Inflammatory macrophage treated with lipopolysaccharide for 1 hour (primary cell): ENCODE measurements at regions not wholly inside any gene's neighbourhood (a gene's known extent, or its start where the extent isn't known, plus 50 kb on each side); places are given as distances from the start of the nearest gene placed in this dataset.
"Not testable (repeated sequence)": the region's sequence is repeated elsewhere in the genome, so short reads cannot be mapped to it uniquely, and the experiment has no call there.

ENCODE experiments used
- DNase-seq, 2 donors: peaks; one replicate each; pipeline ENCODE4 v3.0.0-alpha.2; 2020 to 2022

DNA sequence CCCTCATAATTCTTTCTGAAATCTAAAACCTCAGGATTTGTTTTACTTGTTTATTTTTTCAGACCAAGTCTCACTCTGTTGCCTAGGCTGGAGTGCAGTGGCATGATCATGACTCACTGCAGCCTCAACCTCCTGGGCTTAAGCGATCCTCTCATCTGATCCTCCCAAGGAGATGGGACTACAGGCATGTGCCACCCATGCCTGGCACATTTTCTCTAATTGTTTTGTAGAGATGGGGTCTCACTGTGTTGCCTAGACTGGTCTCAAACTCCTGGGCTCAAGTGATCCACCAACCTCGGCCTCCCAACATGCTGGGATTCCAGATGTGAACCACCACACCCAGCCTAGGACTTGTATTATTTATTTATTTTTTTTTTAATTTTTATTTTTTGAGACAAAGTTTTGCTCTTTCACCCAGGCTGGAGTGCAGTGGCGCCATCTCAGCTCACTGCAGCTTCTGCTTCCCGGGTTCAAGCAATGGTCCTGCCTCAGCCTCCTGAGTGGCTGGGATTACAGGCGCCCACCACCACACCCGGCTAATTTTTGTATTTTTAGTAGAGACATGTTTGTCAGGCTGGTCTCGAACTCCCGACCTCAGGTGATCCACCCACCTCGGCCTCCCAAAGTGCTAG is 281.9 kb downstream of the GOLGA6L6 start:
- not testable (repeated sequence) for DNase-seq

DNA sequence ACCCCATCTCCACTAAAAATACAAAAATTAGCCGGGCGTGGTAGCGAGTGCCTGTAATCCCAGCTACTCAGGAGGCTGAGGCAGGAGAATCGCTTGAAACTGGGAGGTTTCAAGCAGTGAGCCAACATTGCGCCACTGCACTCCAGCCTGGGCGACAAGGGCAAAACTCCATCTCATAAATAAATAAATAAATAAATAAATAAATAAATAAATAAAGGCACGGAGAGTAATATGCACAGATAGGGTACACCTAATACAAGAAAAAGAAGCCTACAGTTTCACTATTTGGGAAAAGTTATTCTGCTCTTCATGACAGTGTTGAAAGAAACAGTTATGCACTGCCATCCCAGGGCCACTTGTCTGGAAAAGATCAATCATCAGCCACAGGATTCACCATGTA is 285.2 kb downstream of the GOLGA6L6 start:
- not testable (repeated sequence) for DNase-seq

DNA sequence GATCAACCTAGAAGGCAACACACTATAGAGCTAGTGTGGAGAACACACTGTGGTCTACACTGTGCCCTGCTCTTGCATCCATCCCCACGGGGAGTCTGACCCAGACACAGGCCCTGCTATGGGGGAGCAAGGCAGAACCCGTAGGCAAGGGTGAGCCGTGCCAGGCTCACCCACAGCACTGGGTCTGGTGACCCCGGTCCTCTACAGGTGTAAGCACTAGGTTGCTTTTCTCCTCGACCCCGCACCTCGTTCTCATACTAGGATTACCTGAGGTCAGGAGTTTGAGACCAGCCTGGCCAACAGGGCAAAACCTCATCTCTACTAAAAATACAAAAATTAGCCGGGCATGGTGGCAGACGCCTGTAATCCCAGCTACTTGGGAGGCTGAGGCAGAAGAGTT is 286.0 kb downstream of the GOLGA6L6 start:
- DNase-seq: not testable (repeated sequence)

DNA sequence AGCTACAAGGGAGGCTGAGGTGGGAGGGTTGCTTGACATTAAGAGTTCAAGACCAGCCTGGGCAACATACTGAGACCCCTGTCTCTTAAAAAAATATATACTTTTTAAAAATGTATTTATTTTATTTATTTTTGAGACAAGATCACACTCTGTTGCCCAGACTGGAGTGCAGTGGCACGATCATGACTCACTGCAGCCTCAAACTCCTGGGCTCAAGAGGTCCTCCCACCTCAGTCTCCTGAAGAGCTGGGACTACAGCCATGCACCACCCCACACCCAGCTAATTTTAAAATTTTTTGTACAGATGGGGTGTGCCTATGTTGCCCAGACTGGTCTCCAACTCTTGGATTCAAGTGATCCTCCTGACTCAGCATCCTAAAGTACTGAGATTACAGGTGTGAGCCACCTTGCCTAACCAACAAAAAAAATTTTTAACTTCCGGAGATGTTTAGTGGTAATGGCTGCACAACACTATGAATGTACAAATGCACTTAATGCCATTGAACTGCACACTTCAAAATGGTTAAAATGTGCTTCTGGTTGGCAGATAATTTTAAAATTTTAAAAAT is 288.5 kb downstream of the GOLGA6L6 start:
- not testable (repeated sequence) for DNase-seq

DNA sequence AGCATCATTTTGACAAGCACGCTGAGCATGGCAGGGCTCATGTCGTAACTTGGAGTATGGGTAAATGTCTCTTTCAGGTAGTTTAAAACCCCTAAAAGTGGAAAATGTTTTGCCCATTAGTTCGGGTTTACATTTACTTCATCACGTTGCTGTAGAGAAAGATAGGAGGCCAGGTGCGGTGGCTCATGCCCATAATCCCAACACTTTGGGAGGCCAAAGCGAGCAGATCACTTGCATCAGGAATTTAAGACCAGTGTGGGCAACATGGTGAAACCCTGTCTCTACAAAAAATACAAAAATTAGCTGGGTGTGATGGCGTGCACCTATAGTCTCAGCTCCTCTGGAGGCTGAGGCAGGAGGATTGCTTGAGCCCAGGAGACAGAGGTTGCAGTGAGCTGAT is 289.6 kb downstream of the GOLGA6L6 start:
- not testable (repeated sequence) for DNase-seq

DNA sequence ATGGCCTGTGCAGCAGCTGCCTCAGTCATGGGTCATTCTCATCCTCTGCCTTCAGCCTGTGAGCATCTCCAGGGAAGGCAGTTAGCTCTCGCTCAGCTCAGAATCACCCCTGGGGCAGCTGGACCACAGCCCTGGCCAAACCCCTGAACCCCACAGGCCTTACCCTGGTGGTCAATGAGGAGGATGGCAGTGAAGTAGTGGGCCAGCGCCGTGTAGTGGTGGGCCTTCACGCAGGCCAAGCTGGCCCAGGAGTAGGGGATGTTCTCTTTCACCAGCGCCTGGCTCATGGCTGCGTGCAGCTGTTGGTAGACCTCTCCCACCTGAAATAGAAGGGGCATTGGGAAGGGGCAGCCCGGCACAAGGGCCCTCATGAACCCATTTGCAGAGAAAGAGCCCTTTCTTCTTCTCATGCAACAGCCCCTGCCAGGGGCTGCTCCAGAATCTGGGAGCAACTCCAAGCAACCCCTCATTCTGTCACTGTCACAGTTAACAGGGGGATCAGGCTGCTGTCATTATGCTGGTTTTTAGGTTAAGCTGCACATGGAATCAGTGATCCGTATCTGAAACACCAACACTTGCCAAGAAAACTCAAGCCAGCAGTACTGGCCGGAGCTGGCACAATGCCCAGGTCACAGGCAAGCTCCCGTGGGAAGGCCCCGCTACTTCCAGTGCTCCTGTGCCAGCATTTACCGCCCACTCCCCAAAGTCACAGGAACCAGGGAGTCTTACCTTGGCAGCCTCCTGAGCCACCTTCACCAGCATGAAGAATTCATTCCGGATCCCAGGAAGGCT is 290.2 kb downstream of the GOLGA6L6 start:
- not testable (repeated sequence) for DNase-seq

DNA sequence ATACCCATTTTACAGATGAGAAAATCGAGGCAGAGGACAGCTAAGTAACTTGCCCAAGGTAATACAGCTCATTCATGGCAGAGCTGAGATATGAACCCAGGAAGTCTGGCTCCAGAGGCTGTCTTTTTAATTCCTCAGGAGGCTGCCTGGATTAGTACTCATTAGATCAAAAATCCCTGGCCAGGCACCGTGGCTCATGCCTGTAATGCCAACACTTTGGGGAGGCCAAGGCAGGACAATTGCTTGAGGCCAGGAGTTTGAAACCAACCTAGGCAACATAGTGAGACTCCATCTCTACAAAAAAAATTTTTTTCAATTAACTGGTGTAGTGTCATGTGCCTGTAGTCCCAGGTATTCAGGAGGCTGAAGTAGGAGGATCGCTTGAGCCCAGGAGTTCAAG is 291.4 kb downstream of the GOLGA6L6 start:
- not testable (repeated sequence) for DNase-seq

DNA sequence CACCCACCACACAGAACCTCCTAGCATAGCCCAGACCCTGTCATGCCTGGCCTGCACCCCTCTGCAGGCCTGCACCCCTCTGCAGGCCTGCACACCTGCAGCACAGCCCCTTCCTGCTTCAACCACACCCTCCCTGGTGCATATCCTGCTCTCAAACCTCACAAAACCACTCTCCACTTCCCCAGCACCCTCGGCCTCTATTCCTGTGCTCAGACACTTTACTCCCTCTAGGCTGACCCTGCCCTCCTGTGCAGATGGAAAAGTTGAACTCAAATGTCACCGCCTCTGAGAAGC is 292.0 kb downstream of the GOLGA6L6 start:
- not testable (repeated sequence) for DNase-seq

DNA sequence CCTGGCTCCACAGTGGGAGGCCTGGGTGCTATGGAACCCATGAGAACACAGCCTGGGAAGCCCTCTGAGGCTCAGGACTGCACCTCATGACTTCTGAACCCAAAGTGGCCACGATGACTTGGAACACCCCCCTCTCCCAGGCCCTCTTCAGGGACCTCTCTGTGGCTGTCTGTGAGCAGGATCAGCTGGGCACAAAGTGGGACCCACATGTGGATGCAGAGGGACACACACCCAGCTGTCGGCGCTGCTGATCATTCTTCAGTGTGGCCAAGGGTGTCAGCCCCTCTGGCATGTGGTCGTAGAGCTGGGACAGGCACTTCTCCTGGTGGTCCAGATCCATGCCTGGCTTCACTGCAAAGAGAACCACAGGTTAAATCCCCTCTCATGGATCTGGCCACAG is 293.2 kb downstream of the GOLGA6L6 start:
- not testable (repeated sequence) for DNase-seq

DNA sequence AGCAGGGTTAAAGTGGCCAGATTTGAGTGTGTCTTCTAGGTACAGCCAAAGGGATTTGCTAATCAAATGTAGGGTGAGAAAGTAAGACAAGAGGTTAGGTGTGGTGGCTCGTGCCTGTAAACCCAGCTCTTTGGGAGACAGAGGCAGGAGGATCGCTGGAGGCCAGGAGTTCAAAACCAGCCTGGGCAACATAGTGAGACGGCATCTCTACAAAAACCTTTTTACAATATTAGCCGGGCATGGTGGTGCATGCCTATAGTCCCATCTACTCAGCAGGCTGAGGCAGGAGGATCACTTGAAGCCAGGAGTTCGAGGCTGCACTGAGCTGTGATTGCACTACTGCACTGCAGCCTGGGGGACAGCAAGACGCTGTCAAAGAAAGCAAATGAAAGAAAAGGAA is 294.5 kb downstream of the GOLGA6L6 start:
- not testable (repeated sequence) for DNase-seq

DNA sequence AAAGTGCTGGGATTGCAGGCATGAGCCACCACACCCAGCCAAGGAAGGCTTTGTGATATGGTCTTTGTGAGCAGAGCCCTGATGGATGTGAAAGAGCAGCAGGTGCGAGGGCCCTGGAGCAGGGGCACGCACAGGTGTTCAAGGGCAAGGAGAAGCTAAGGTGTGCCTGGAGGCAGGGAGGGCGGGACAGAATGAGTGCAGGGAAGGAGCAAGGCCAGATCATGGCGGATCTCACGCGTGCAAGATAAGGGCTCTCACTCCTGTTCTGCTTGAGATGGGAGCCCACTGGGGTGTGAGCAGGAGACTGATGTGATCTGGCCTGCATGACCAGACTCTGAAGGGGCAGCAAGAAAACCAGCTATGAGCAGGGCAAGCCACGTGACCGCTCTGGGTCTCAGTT is 295.0 kb downstream of the GOLGA6L6 start:
- not testable (repeated sequence) for DNase-seq

DNA sequence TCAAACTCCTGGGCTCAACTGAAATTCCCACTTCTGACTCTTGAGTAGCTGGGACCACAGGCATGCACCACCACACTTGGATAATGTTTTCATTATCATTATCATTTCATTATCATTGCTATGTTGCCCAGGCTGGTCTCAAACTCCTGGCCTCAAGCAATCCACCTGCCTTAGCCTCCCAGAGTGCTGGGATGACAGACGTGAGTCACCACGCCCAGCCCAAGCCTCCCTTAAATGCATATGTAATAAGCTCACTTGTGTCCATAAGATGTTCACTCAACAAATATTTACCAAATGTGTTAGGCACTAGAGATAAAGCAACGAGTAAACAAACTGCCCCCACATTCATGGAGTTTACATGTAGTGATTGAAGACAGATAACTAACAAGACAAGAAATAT is 295.7 kb downstream of the GOLGA6L6 start:
- not testable (repeated sequence) for DNase-seq

DNA sequence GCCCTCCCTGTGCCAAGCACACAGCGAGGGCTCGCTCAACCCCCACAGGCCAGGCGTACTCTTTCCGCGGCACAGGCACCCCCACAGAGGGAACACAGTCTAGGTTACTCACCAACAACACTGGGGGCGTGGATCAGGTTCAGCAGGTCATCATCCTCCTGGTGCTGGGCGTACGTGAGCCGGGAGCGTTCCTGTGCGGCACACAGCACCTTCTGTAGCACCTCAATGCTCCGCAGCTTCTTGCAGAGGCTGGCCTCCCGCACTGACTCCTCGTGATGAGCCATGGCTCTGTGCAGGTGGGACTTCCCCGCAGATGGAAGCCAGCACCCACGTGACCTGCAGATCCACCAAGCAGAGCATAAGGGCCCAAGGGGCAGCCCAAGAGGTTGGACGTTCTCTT is 296.8 kb downstream of the GOLGA6L6 start:
- not testable (repeated sequence) for DNase-seq

DNA sequence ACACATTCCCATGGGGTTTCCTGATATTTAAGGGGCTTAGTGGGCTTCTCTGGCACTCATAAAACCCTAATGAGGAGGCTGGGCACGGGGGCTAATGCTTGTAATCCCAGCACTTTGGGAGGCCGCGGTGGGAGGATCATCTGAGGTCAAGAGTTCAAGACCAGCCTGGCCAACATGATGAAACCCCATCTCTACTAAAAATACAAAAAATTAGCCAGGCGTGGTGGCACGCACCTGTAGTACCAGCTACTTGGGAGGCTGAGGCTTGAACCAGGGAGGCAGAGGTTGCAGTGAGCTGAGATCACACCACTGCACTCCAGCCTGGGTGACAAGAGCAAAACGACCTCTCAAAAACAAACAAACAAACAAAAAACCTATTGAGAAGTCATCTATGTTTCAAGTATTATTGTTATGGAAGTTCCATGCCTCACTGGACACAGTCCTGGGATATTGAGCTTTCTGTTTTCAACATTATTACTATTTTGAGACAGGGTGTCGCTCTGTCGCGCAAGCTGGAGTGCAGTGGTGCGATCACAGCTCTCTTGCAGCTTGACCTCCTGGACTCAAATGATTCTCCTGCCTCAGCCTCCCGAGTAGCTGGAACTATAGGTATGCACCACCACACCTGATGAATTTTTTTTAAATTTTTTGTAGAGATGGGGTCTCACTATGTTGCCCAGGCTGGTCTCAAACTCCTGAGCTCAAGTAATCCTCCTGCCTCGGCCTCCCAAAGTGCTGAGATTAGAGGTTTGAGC is 297.9 kb downstream of the GOLGA6L6 start:
- not testable (repeated sequence) for DNase-seq

DNA sequence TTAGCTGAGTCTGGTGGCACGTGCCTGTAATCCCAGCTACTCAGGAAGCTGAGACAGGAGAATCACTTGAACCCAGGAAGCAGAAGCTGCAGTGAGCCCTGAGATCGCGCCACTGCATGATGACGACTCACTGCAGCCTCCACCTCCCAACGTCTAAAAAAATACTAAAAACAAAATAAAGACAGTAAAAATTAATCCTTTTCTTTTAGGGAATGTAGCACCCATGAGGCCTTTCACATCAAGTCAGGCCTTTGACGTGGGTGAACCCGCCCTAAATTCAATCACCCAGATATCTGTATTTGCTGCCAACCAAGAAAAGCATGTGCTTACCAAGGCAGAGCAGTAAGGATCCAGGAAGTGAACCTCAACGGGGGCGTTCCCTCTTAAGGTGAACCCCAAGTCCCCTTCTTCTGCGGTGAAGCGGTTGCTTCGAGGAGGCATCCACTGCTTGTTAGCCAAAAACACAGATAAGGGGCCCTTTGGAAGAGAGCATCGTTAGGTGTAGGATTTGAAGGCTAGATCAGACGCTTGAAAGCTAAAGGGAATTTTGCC is 301.2 kb downstream of the GOLGA6L6 start:
- DNase-seq: not testable (repeated sequence)

DNA sequence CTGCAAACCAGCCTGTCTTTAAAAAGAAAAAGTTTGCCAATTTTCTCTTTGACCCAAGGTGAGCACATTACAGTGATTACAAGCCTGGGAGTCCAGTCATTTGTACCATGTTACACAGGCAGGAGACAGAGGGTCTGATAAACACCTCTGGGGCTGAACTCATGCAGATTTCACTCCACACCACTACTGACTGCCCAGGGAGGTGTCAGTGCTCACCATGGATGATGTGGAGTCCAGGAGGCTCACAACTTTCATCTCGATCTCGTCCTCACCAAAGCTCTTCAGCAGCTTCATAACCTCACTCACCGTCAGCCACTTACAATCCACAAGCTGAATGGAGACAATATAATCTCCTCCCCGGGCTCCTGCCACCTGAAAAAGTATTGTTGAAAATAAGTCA is 302.4 kb downstream of the GOLGA6L6 start:
- not testable (repeated sequence) for DNase-seq

DNA sequence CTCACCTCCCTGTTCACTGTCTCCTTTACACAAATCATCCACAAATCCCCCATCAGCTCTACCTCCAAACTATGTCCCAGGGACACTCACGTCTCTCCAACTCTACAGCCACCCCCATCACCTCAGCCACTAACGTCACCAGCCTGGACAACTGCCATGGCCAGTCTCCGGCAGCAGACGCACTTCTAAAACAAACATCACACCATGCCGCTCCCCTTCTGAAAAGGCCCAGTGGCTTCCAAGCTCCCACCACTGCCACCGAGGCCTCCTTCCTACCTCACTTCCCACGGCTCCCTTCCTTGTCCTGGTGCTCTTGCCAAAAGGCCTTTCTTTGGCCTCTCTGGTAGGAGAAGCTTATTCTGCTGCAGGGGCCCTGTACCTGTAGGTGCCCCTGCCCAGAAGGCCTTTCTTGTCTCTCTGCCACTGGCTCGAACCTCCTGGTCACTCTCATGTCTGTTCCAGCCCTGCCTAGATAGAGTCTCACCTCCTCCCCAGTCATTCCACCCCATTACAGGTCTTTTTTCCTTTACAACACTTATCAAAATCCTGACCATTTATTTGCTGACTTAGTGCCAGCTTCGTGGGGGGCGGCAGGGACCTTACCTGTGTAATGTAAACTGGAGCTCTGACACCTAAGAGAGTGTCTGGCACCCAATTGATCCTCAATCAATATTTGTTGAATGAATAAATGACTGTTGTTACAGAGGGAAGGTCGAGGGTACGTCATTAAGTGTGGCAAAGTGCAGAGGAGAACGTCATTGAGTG is 304.2 kb downstream of the GOLGA6L6 start:
- DNase-seq: not testable (repeated sequence)

DNA sequence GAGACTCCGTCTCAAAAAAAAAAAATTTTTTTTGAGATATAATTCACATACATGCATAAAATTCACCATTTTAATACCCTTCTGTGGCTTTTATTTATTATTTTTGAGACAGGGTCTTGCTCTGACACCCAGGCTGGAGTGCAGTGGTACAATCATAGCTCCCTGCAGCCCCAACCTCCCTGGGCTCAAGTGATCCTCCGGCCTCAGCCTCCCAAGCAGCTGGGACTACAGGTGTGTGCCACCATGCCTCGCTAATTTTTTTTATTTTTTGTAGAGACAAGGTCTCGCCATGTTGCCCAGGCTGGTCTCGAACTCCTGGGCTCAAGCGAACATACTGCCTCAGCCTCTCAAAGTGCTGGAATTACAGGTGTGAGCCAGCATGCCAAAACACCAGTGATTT is 305.9 kb downstream of the GOLGA6L6 start:
- DNase-seq: not testable (repeated sequence)

DNA sequence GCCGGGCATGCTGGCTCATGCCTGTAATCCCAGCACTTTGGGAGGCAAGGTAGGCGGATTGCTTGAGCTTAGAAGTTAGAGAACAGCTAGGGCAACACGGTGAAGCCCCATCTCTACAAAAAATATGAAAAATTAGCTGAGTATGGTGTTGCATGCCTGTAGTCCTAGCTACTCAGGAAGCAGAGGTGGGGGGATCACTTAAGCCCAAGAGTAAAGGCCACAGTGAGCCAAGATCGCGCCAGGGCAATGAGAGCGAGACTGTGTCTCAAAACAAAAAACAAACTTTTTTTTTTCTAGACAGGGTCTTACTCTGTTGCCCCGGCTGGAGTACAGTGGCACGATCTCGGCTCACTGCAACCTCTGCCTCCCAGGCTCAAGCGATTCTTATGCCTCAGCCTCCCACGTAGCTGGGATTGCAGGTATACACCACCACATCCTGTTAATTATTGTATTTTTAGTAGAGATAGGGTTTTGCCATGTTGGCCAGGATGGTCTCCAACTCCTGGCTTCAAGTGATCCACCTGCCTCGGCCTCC is 307.5 kb downstream of the GOLGA6L6 start:
- not testable (repeated sequence) for DNase-seq

DNA sequence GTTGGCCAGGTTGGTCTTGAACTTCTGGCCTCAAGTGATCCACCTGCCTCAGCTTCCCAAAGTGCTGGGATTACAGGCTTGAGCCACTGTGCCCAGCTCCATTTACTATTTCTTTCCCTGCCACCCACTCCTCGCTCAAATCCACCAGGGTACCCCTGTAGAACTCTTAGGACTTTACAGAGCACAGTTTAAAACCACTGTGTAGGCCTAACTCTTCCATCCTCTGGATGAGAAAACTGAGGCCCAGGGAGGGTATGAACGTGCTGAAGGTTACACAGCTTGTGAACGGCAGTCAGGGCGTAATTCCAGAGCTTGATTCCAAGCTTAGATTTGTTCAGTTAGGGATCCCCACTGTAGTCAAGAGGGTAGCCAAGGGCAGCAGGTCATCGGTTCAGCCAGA is 309.1 kb downstream of the GOLGA6L6 start:
- not testable (repeated sequence) for DNase-seq

DNA sequence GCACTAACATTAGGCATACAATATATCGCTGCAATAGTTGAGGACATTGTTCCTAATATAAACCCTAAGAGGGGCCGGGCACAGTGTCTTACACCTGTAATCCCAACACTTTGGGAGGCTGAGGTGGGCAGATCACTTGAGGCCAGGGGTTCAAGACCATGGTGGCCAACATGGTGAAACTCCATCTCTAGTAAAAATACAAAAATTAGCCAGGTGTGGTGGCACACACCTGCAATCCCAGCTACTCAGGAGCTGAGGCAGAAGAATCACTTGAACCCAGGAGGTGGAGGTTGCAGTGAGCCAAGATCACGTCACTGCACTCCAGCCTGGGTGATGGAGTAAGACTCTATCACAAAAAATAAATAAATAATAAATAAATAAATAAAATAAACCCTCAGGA is 310.9 kb downstream of the GOLGA6L6 start:
- not testable (repeated sequence) for DNase-seq

DNA sequence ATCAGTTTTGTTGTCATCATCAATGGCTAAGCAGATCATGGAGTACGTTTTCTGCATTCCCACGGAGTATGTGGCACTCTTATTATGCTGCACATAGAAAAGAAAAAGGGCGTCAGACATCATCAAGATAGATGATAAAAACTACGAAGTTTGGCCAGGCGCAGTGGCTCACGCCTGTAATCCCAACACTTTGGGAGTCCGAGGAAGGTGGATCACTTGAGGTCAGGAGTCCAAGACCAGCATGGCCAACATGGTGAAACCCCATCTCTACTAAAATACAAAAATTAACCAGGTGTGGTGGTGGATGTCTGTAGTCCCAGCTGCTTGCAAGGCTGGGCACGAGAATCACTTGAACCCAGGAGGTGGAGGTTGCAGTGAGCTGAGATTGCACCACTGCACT is 312.8 kb downstream of the GOLGA6L6 start:
- DNase-seq: not testable (repeated sequence)
